Stimulated activated CD4-positive, alpha-beta T cell treated with anti-CD3 and anti-CD28 coated beads, TNF-alpha, amount 100 ng/mL, for 48 hours (primary cell): ENCODE measurements at regions not wholly inside any gene's neighbourhood (a gene's known extent, or its start where the extent isn't known, plus 50 kb on each side); places are given as distances from the start of the nearest gene placed in this dataset.

Source experiments
- DNase-seq, 3 donors: peaks; one replicate each; pipeline ENCODE4 v3.0.0-alpha.2; 2020; ENCODE audit warnings: low read depth in 3 of 3

DNA sequence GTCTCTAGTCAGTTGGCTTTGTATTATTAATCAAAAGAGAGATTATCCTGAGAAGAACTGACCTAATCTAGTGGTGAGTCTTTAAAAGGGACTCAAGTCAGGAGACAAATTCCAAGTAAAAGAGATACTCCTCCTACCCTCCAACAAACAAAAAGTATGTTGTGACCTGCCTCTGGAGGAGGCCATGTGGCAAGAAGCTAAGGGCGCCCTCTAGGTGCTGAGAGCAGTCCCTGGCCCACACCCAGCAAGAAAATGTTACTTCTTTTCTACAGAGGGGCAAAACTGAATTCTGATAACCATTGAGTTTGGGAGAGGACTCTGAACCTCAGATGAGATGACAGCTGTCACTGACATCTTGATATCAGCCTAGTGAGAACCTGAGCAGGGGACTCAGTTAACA, 953.6 kb upstream of the AGA start:
- no peak for DNase-seq

- no peak for DNase-seq
These were observed 970.2 kb upstream of the AGA start for GRCh38 chr4:178412455-178412854.

DNA sequence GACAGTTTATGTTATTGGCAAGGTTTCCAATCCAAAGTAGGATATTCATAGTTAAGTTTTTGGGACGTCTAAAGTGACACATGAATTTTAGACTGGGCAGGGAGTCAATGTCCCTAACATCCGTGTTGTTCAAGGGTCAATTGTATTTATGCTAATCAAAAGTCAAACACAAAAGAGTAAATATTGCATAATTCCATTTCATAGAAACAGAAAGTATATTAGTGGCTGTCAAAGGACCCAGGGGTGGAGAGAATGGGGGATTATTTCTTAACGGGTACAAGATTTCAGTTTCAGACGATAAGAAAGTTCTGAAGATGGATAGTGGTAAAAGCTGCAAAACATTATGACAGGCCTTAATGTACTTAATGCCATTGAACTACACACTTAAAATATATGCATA, 971.8 kb upstream of the AGA start:
- DNase-seq = no peak

DNA sequence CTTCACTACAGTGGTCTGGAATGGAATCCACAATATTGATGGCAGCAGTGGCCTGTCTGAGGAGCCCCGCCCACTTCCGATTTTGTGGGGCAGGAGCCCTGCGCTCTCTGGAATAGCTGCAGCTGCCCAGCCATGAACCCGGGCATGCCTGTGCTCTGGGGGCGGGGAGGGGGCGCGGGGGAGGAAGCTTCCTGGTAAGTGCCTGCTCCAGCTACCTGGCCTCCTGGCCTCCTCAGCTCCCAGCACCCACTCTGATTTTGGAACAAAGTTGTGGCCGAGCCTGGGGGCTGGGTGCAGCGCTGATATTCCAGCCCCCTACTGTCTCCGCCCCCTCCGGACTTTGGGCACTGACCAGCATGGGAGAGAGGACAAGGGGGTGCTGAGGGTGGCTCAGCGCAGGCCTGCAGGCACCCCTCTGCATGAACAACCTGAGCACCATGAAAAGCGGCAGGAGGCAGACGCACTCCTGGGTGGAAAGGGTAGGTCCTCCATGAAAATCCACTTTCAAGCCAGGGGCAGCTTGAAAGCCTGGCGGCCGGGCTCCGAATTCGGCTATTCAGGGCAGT, 972.7 kb upstream of the AGA start:
- DNase-seq = no peak

DNA sequence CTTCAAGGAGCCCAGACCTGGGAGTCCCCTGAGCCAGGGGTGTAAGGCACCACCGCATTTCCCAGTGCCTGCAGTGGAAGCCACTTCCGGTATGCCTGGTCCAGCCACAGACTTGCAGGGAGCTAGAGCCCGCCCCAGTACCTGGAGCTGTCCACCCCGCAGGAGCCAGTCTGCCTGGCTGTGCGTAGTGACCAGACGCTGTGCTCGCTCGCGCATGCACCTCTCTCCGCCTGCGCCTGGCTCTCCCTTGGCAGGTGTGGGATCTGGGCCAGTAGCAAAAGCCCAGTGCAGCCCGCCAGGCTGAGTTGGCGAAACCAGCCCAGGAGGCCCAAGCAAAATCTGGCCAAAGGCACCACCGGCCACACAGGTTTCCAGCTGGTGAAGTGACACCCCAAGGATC, 973.7 kb upstream of the AGA start:
- no peak for DNase-seq

DNA sequence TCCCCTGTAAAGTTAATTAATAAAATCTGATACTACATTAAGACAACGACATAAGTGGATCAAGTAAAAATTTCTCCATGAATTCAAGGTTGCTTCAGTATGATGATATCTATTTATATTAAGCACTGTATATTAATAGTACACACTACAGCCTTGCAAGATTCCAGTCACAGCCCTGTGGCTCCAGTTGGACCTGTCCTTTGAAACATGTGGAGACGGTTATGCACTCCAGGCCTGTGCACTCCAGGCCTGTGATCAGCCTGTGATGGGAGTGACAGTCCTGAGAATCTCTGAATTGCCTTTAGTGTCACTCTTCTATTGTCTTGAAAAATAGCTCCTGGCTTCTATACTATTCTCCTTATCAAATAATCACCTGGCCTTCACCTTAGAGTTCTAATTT, 981.1 kb upstream of the AGA start:
- DNase-seq = no peak

DNA sequence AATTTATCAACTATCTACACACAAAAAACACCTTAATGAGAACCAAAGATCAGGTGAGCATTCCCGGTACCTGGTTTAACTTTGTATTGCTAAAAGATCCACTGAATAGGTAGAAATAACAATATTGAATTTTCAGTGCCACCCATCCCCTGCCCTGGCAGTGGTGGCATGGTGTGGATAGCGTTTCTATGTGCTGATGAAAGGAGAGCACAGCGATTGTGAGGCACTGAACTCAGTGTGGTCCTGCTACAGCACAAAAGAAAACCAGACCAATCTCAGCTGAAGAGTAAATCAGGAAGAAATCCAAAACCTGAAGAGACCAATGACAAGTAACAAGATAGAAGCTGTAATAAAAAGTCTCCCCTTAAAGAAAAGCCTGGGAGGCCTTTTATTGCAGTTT, 984.6 kb upstream of the AGA start:
- no peak for DNase-seq

DNA sequence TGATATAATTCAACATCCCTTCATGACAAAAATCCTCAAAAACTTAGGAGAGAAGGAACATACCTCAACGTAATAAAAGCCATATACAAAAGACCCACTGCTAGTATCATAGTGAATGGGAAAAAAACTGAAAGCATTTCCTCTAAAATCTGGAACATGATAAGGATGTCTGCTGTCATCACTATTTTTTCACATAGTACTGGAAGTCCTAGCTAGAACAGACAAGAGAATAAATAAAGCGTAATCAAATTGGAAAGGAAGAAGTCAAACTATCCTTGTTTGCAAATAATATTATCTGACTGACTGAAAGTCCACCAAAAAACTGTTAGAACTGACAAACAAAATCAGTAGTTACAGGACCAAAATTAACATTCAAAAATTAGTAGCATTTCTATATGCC, 985.4 kb upstream of the AGA start:
- DNase-seq = no peak

DNA sequence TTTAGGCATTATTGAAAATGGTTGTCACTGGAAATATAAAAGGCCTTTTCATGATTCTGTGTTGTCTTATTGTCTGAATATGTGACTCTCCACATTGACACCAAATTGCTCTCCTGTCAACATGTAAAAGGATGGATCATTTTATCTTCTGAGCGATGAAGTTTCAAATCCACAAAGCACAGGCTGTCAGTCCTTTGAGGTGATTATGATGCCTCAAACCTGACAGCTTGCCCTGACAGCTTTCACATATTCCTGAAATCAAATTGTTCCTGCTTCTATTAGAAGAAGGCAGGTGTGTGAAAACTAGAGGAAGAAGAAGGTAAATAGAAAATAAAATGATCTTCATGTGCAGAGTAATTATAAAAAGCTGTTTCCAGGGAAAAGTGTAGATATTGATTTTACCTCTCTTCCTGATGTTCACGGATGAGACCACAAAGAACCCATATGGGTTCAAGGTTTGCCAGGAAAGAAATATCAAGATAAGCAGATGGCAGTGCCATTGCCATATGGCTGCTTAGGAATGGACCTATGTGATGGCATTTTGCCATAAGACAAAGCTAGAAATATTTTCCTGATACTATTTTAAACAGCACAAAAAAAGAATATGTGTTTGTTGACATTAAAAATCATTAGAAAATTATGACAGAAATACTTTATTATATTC, 1006.3 kb upstream of the AGA start:
- DNase-seq = no peak

GRCh38 chr4:178450614-178451013, 1008.4 kb upstream of the AGA start:
- DNase-seq = no peak

- DNase-seq = no peak
These were observed 1010.8 kb upstream of the AGA start for GRCh38 chr4:178453057-178453456.

DNA sequence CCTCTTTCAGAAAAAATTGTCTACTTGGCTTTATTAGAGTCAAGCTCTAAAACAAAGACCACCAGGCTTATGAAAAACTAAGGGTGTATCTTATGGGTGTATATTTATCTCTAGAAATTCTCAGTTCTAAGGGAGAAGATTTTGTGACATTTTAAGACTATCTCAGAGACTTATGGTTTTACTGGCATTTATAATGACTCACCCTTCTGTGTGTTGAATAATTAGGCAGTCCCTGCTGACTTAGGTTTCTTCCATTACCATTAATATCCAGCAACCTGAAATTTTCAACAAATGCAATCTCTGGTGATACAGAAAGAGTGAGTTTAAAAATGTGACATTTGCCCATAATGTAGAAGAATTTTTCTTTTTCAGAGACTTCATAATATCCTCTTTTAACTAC, 1015.0 kb upstream of the AGA start:
- no peak for DNase-seq

GRCh38 chr4:178462710-178463109, 1020.5 kb upstream of the AGA start:
- no peak for DNase-seq

DNA sequence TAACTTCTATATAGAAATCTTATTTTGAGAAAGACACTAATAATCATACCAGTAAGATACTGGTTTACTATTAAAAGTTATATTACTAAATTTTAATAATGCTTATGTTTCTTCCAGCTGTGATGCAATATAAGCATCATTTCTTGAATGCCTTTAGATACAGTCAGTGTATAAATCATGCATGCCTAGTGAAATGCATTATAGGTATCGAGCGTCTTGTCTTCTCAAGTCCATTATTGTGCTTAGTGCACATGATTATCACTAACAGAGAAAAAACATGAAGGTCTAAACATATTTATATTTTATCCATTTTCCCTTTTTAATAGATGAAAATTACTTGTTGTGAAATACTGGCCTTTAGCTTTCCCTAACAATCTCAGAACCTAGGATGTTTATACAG, 1021.5 kb upstream of the AGA start:
- no peak for DNase-seq

DNA sequence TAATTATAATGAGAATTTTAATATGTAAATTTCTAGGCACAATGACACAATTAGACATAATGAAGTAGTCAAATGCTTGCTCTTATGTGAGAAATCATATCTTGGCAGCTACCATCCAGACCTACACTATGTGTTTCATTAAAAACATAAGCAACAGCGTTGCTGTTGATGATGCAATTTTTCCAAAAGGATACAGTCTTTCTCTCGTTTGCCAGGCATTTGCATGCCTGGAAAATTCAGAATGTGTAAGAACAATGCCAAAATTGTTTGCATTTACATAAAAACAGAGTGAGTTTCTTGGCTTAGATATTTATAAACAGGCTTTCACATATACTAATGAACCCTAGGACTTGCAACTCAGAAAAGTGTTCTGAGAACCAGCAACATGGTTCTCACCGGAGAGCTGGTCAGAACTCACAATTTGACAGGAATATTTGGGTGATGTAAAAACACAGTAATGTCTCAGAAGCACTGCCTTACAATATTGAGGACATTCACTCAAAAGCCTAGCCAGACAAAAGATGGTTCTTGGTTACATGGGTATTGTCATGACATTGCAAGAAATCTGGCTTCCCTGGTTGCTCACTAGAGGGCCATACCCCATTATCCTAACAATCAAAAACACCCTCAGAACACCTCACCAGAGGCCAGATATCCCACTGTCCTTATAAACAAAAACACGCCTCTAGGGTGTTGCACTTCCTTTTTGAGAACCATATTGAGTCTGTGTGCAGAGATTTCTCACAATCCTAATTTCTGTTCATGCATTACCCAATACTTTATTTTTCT, 1029.0 kb upstream of the AGA start:
- no peak for DNase-seq

- no peak for DNase-seq
These were observed 1029.8 kb upstream of the AGA start for GRCh38 chr4:178471994-178472393.

- DNase-seq = no peak
These were observed 1037.9 kb upstream of the AGA start for GRCh38 chr4:178480105-178480504.

GRCh38 chr4:178480881-178481280, 1038.6 kb upstream of the AGA start:
- no peak for DNase-seq

- no peak for DNase-seq
These were observed 1039.3 kb upstream of the AGA start for GRCh38 chr4:178481564-178481963.

DNA sequence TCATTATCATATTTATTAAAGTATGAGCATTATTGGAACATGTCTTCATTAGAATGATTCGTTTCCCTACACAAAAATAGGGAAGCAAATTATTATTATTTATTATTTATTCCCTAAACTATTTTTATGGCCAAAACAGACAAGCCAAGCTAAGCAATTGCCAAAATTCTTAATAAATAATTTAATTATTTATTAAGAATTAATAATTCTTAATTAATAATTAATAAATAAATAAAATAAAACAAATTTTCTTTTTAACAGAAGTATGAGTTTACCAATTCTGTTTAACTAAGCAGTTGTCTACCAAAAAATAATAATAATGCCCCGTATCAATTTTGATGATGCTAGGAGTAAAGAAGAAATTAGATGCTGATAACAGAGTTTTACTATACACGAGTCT, 1080.8 kb upstream of the AGA start:
- no peak for DNase-seq

DNA sequence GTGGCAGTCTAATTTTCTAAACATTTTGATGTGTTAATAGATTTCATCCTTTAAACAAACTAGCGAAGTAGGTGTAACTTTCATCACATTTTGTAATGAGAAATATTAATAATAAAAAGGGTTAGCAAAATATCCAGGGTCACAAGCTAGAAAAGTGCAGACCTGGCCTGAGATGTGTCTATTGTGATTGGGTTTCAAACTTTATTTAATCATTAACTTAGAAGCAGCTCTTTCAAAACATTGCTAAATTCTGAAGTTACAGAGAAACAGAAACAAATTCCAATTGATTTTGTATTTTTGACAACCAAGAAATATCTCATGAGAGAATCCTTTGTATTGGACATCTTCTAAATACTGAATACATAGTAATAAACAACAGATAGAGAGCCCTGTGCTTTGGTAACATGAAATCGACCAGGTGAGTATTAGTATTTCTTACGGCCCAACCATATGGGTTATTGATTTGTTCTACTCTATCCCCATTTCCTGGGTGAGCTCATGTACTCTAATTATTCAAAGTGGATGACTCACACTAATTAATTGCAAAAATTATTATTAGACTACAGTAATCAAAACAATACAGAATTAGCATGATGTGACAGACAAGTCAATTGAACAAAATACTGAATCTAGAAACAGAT, 1093.8 kb upstream of the AGA start:
- no peak for DNase-seq

- DNase-seq = no peak
These were observed 1111.0 kb upstream of the AGA start for GRCh38 chr4:178553201-178553600.

GRCh38 chr4:178554352-178554751, 1112.1 kb upstream of the AGA start:
- DNase-seq = no peak
